HepG2 (cell line): ENCODE measurements at regions not wholly inside any gene's neighbourhood (a gene's known extent, or its start where the extent isn't known, plus 50 kb on each side); places are given as distances from the start of the nearest gene placed in this dataset.

Experiments used
- ATAC-seq: fragments of 200-7000 bp; cut with Tn5 transposase; 3 replicates; pipeline ENCODE4 v1.9.1; 2020; ENCODE audit warnings: mild to moderate bottlenecking, moderate library complexity
- BruUV-seq: library from RNA; stranded (reverse); fragments of 400-500 nt; replicated peaks from 2 replicates; lab custom pipeline; 2021; lab: Mats Ljungman, UMichigan
- CTCF ChIA-PET: fragments of 300-600 bp; formaldehyde crosslinking; extraction: SDS; loops from one replicate; lab custom pipeline; 2021; ENCODE audit warnings: low total read pairs, inconsistent platforms, low intra/inter-chr PET ratio; lab: Yijun Ruan, JAX
- POLR2A ChIA-PET: fragments of 350-600 bp; sonication (Branson Sonifier 250); formaldehyde crosslinking; loops from one replicate; lab custom pipeline; 2020; ENCODE audit warnings: antibody characterized with exemption, inconsistent platforms; lab: Yijun Ruan, JAX
- DNase-seq: peaks from one replicate; pipeline ENCODE4 v3.0.0-alpha.2; 2015; ENCODE audit warnings: low spot score
- FAIRE-seq: peaks from 3 replicates; lab custom pipeline; 2011; peaks lifted over from hg19 to GRCh38; lab: Jason Lieb, UNC
- H2AFZ ChIP-seq: one replicate; pipeline ENCODE4 v1.6.1; 2011; ENCODE audit warnings: low read length, inconsistent platforms
- H3K27ac ChIP-seq: fragments of 300-600 bp; 3 replicates; pipeline ENCODE4 v1.8.0; 2011; ENCODE audit warnings: mixed run types, mild to moderate bottlenecking, mixed read lengths, low read length, inconsistent platforms; ENCODE audit not compliant: insufficient read depth; ENCODE audit errors: extremely low read length
- H3K27me3 ChIP-seq, 2 experiments: fragments of 200-600 bp in 1 of 2; 2 replicates in 1 of 2; 3 replicates in 1 of 2; pipeline versions ENCODE4 v1.6.0 to v1.8.0; 2011; ENCODE audit warnings: low read length in 2 of 2, mild to moderate bottlenecking in 2 of 2, moderate library complexity in 2 of 2, inconsistent platforms in 1 of 2; ENCODE audit not compliant: insufficient read depth in 2 of 2, control insufficient read depth in 1 of 2
- H3K36me3 ChIP-seq, 2 experiments: fragments of 200-600 bp in 1 of 2; replicated peaks in 1 of 2; 2 replicates in 1 of 2; 3 replicates in 1 of 2; pipeline versions ENCODE4 v1.5.1 to v1.8.0; 2011; ENCODE audit warnings: low read length in 2 of 2, inconsistent platforms in 1 of 2; ENCODE audit not compliant: insufficient read depth in 2 of 2, control insufficient read depth in 1 of 2
- H3K4me1 ChIP-seq: 2 replicates; pipeline ENCODE4 v1.5.1; 2012; ENCODE audit warnings: low read length, inconsistent platforms; ENCODE audit not compliant: insufficient read depth
- H3K4me2 ChIP-seq: 2 replicates; pipeline ENCODE4 v1.6.0; 2011; ENCODE audit warnings: low read depth, low read length, inconsistent platforms
- H3K4me3 ChIP-seq, 3 experiments: fragments of 200-600 bp in 1 of 3; sonication (generic), shearing (Covaris generic) in 1 of 3; replicated peaks in 1 of 3; 2 replicates each; pipeline ENCODE4 v1.5.1; 2011 to 2016; ENCODE audit warnings: low read length in 3 of 3, inconsistent platforms in 2 of 3, low read depth in 2 of 3, mild to moderate bottlenecking in 2 of 3, control low read depth in 1 of 3, mixed read lengths in 1 of 3; ENCODE audit not compliant: insufficient read depth in 1 of 3
- H3K79me2 ChIP-seq: one replicate; pipeline ENCODE4 v1.6.1; 2011; ENCODE audit warnings: low read length, inconsistent platforms; ENCODE audit not compliant: insufficient read depth
- H3K9ac ChIP-seq: 2 replicates; pipeline ENCODE4 v1.6.0; 2011; ENCODE audit warnings: mild to moderate bottlenecking, low read depth, low read length, inconsistent platforms; ENCODE audit not compliant: insufficient read depth
- H3K9me3 ChIP-seq: 2 replicates; pipeline ENCODE4 v1.5.1; 2012; ENCODE audit warnings: mild to moderate bottlenecking, low read length
- H4K20me1 ChIP-seq: 2 replicates; pipeline ENCODE4 v1.6.0; 2011; ENCODE audit warnings: inconsistent platforms, mild to moderate bottlenecking, low read length, moderate library complexity; ENCODE audit not compliant: insufficient read depth
- ASH2L ChIP-seq: fragments of 300-600, 200-600 bp; sonication (generic); IDR thresholded peaks from 2 replicates; pipeline ENCODE4 v1.7.0; 2017; ENCODE audit warnings: low read depth, mild to moderate bottlenecking, moderate library complexity, mixed read lengths, low read length; ENCODE audit not compliant: insufficient read length
- CHD4 ChIP-seq: fragments of 200-600 bp; sonication (generic); IDR thresholded peaks from 2 replicates; pipeline ENCODE4 v1.7.0; 2017; ENCODE audit warnings: mild to moderate bottlenecking, low read length, borderline replicate concordance
- IRX3 ChIP-seq: sonication (generic); formaldehyde crosslinking; IDR thresholded peaks from 2 replicates; pipeline ENCODE4 v1.8.1; 2023; ENCODE audit warnings: mild to moderate bottlenecking, low read depth, missing genetic modification reagents, borderline replicate concordance
- MAFG ChIP-seq: sonication (generic); formaldehyde crosslinking; IDR thresholded peaks from 2 replicates; pipeline ENCODE4 v1.5.1; 2020; ENCODE audit warnings: mild to moderate bottlenecking, missing genetic modification reagents
- SIN3A ChIP-seq: IDR thresholded peaks from 2 replicates; pipeline ENCODE4 v1.6.1; 2011; ENCODE audit warnings: low read depth, mild to moderate bottlenecking, control low read depth, low read length, borderline replicate concordance
- TCF7 ChIP-seq: sonication (generic); IDR thresholded peaks from 2 replicates; pipeline ENCODE4 v1.6.1; 2016; ENCODE audit warnings: antibody characterized with exemption, low read depth
- XBP1 ChIP-seq: sonication (generic); formaldehyde crosslinking; IDR thresholded peaks from 2 replicates; pipeline ENCODE4 v1.5.0; 2020; ENCODE audit warnings: missing genetic modification reagents
- XRCC5 ChIP-seq: fragments of 200-400 bp; formaldehyde crosslinking; optimal IDR thresholded peaks from 2 replicates; pipeline ENCODE3; 2017; ENCODE audit warnings: mild to moderate bottlenecking, low read length
- ZNF468 ChIP-seq: sonication (generic); formaldehyde crosslinking; IDR thresholded peaks from 2 replicates; pipeline ENCODE4 v1.8.0; 2022; ENCODE audit warnings: mild to moderate bottlenecking, moderate library complexity, missing genetic modification reagents
- ZNF549 ChIP-seq: sonication (generic); formaldehyde crosslinking; IDR thresholded peaks from 2 replicates; pipeline ENCODE4 v1.5.0; 2020; ENCODE audit warnings: missing genetic modification reagents
- ZNF646 ChIP-seq: sonication (generic); formaldehyde crosslinking; IDR thresholded peaks from 2 replicates; pipeline ENCODE4 v1.9.0; 2021; ENCODE audit warnings: mild to moderate bottlenecking, missing genetic modification reagents
- WGBS: methylation state at CpG from one replicate; pipeline ENCODE4 v1.1.6; 2017; ENCODE audit warnings: low lambda C conversion rate; 5-methylcytosine and 5-hydroxymethylcytosine counted together
- in situ Hi-C: cut with HindIII; loops from 2 replicates; pipeline ENCODE4 v1.10.0; 2017; ENCODE audit warnings: low pct_unique_long_range_greater_than_20kb; ENCODE audit not compliant: extremely low pct_ligation_motif_present
- intact Hi-C: fragments of 100-400 bp; cut with micrococcal nuclease; formaldehyde crosslinking; loops from one replicate; pipeline ENCODE4 v1.10.0; 2022; ENCODE audit not compliant: unreplicated experiment
- TF ChIP-seq, protein P1 (sequence below): sonication (generic); formaldehyde crosslinking; IDR thresholded peaks from 2 replicates; pipeline ENCODE4 v1.4.0; 2020; ENCODE audit warnings: mild to moderate bottlenecking, missing genetic modification reagents

GRCh38 chr6:12394170-12394569 lies 104.0 kb downstream of the EDN1 start:
- Histone ChIP-seq H3K79me2 (no peaks in the 10 kb centered on the region), H3K4me3 (no peak overlapping the region), H3K27ac (no peak overlapping the region), H3K4me2 (no peak overlapping the region), H4K20me1 (no peaks in the 10 kb centered on the region), H2AFZ (no peak overlapping the region), H3K36me3 (no peaks in the 10 kb centered on the region), H3K9me3 (no peaks in the 10 kb centered on the region), H3K27me3 (no peaks in the 10 kb centered on the region), H3K4me1 (peaks cover 8% of the 10 kb centered on the region; the same call in 1 of the 2 replicates), H3K9ac (no peak overlapping the region)
- BruUV-seq, result no TSS peak
- CTCF ChIA-PET, result no interaction called here
- DNase-seq (no peak), FAIRE-seq (no peak), ATAC-seq (no peak)
- 68% methylated on average over 3 of the region's 3 CpGs for WGBS
- in situ Hi-C loops, result no loop called here
- POLR2A ChIA-PET, result no interaction called here
- intact Hi-C loops, result no loop called here
- TF ChIP-seq TCF7 (no peak), MAFG (CRISPR knock-in tag) (no peak), ZNF468 (CRISPR knock-in tag) (no peak), IRX3 (CRISPR knock-in tag) (no peak), ZNF646 (CRISPR knock-in tag) (no peak), ZNF549 (no peak), ASH2L (no peak), SIN3A (no peak), XRCC5 (no peak), CHD4 (no peak), XBP1 (CRISPR knock-in tag) (no peak)
- TF ChIP-seq, protein P1, sequence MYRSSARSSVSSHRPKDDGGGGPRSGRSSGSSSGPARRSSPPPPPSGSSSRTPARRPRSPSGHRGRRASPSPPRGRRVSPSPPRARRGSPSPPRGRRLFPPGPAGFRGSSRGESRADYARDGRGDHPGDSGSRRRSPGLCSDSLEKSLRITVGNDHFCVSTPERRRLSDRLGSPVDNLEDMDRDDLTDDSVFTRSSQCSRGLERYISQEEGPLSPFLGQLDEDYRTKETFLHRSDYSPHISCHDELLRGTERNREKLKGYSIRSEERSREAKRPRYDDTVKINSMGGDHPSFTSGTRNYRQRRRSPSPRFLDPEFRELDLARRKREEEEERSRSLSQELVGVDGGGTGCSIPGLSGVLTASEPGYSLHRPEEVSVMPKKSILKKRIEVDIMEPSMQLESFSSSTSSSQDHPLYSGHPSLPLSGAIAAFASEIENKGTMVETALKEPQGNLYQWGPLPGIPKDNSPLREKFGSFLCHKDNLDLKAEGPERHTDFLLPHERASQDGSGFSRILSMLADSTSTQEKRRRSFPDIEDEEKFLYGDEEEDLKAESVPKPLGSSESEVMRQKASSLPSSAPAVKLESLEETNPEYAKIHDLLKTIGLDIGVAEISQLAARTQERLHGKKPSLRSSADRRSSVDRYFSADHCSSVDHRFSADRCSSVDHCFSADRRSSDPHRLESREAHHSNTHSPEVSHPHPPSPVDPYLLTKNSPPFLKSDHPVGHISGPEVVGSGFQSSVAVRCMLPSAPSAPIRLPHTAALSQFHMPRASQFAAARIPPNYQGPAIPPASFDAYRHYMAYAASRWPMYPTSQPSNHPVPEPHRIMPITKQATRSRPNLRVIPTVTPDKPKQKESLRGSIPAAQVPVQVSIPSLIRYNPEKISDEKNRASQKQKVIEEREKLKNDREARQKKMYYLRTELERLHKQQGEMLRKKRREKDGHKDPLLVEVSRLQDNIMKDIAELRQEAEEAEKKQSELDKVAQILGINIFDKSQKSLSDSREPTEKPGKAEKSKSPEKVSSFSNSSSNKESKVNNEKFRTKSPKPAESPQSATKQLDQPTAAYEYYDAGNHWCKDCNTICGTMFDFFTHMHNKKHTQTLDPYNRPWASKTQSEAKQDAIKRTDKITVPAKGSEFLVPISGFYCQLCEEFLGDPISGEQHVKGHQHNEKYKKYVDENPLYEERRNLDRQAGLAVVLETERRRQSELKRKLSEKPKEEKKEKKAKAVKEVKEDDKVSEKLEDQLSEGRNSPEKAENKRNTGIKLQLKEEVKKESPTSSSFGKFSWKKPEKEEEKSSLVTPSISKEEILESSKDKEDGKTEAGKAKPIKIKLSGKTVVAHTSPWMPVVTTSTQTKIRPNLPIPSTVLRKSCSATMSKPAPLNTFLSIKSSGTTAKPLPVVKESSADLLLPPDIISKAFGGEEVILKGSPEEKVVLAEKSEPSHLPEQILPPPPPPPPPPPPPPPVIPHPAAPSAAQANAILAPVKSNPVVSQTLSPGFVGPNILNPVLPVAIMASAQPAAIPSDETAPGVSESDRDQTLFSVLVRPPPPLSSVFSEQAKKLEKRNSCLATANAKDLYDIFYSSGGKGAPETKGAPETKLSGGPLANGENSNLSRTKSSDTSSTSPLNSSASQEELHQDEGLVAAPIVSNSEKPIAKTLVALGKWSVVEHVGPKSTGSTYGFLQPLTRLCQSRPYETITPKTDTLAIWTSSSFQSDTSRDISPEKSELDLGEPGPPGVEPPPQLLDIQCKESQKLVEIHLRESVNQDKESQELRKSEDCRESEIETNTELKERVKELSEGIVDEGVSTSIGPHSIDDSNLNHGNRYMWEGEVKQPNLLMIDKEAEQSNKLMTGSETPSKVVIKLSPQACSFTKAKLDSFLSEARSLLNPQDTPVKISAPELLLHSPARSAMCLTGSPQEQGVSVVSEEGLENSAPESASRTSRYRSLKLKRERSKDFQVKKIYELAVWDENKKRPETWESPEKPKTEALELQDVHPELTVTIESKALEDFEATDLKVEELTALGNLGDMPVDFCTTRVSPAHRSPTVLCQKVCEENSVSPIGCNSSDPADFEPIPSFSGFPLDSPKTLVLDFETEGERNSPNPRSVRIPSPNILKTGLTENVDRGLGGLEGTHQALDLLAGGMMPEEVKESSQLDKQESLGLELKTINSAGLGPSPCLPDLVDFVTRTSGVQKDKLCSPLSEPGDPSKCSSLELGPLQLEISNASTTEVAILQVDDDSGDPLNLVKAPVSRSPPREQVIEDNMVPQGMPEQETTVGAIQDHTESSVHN (CRISPR knock-in tag), result no peak
